GM12801 (cell line): ENCODE measurements at regions not wholly inside any gene's neighbourhood (a gene's known extent, or its start where the extent isn't known, plus 50 kb on each side); places are given as distances from the start of the nearest gene placed in this dataset.

Experiments used
- CTCF ChIP-seq: IDR thresholded peaks from one replicate; pipeline ENCODE4 v1.5.1; 2011; ENCODE audit warnings: control low read depth; ENCODE audit not compliant: insufficient read length; ENCODE audit errors: extremely low read depth

GRCh38 chr2:43131051-43131889, 95.1 kb downstream of the ZFP36L2 start:
- no peak for TF ChIP-seq CTCF

GRCh38 chr2:43130548-43130875, 95.9 kb downstream of the ZFP36L2 start:
- no peak for TF ChIP-seq CTCF

- no peak for TF ChIP-seq CTCF
Observed at GRCh38 chr2:43129676-43130547, 96.5 kb downstream of the ZFP36L2 start.

GRCh38 chr2:43128559-43128955, 97.8 kb downstream of the ZFP36L2 start:
- TF ChIP-seq CTCF = no peak

- TF ChIP-seq CTCF = no peak
Observed at GRCh38 chr2:43127941-43128558, 98.4 kb downstream of the ZFP36L2 start.

GRCh38 chr2:43127208-43127940, 99.0 kb downstream of the ZFP36L2 start:
- no peak for TF ChIP-seq CTCF

GRCh38 chr2:43126817-43127207, 99.6 kb downstream of the ZFP36L2 start:
- TF ChIP-seq CTCF = no peak
